ENCODE measurements at regions not wholly inside any gene's neighbourhood (a gene's known extent, or its start where the extent isn't known, plus 50 kb on each side); places are given as distances from the start of the nearest gene placed in this dataset.
"Not testable (repeated sequence)": the region's sequence is repeated elsewhere in the genome, so short reads cannot be mapped to it uniquely, and the experiment has no call there.

- DNase-seq (ENCODE audit: extremely low read depth, low read depth): no peak
- no peak for TF ChIP-seq CTCF (IDR thresholded peaks at IDR 0.05; ENCODE audit: low read depth, low read length)
Observed at GRCh38 chr13:98075048-98075447, 67.8 kb upstream of the FARP1 start.

- not testable (repeated sequence) for DNase-seq (ENCODE audit: extremely low read depth, low read depth)
Observed at GRCh38 chr13:98076309-98076708, 66.6 kb upstream of the FARP1 start.

DNA sequence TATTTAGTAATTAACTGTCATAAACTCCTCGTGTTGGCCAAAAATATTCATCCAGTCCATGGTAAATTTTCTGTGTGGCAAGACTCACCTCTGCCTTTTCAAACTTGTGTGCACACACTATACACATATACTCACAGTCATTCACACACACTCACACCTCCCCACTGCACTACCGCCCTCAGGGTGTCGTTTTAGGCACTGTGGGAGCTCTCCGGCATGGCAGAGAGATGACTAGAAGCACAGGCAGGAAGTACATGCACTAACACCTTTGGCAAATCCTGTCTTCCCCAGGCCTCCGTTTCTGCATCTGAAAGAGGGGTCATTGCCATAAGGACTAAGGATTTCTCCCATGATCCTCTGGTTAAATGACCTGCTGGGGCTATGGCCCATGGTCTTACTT, 62.6 kb upstream of the FARP1 start:
- no peak for DNase-seq (ENCODE audit: extremely low read depth, low read depth)
- TF ChIP-seq CTCF (IDR thresholded peaks at IDR 0.05; ENCODE audit: low read depth, low read length): no peak

- TF ChIP-seq CTCF (IDR thresholded peaks at IDR 0.05; ENCODE audit: low read depth, low read length): peak; percentile 24
- DNase-seq (ENCODE audit: extremely low read depth, low read depth): peak; percentile 42
Observed at GRCh38 chr13:98083507-98083906, 59.4 kb upstream of the FARP1 start.

- no peak for TF ChIP-seq CTCF (IDR thresholded peaks at IDR 0.05; ENCODE audit: low read depth, low read length)
- DNase-seq (ENCODE audit: extremely low read depth, low read depth): no peak
Observed at GRCh38 chr13:98083936-98084335, 59.0 kb upstream of the FARP1 start.

DNA sequence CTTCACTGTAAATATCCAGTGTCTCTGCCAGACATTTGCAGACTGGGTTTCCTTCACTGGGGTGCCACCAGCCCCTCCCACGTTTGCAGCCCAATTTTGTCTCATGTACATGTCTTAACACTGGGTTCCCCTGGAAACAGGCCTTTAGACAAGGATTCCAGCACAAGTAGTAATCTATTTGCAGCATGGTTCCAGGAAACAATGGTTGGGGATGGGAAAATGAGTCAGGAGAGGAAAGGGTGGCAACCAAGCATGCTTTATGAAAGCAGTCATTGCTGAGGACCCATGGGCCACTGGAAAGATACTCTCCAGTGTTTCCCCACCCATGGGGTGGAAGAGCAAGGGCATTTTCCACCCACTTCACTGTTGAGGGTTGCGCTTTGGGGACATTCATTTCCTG, 53.6 kb upstream of the FARP1 start:
- no peak for DNase-seq (ENCODE audit: extremely low read depth, low read depth)
- TF ChIP-seq CTCF (IDR thresholded peaks at IDR 0.05; ENCODE audit: low read depth, low read length): no peak

GRCh38 chr13:98092888-98093287, 50.0 kb upstream of the FARP1 start:
- no peak for DNase-seq (ENCODE audit: extremely low read depth, low read depth)
- no peak for TF ChIP-seq CTCF (IDR thresholded peaks at IDR 0.05; ENCODE audit: low read depth, low read length)
